ENCODE measurements at regions not wholly inside any gene's neighbourhood (a gene's known extent, or its start where the extent isn't known, plus 50 kb on each side); places are given as distances from the start of the nearest gene placed in this dataset.

DNA sequence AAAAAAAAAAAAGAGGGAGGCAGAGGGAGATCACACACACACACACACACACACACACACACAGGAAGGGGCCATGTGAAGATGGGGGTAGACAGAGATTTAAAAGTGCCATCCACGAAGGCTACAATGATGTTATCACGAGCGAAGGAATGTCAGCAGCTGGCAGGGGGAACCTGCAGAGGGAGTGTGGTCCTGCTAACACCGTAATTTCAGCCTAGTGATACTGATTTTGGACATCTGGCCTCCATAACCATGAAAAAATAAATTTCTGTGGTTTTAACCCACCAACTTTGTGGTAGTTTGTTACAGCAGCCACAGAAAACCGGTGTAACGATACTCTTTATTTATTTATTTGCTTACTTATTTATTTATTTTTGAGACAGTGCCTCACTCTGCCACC lies 76.0 kb downstream of the TMCO5A start:
- TF ChIP-seq EZH2 (IDR thresholded peaks at IDR 0.05; ENCODE audit: borderline replicate concordance) (no peak), EZH2phosphoT487 (IDR thresholded peaks at IDR 0.05; ENCODE audit: low read depth, severe bottlenecking, unreplicated experiment) (no peak)
- TF ChIP-seq, protein P1, sequence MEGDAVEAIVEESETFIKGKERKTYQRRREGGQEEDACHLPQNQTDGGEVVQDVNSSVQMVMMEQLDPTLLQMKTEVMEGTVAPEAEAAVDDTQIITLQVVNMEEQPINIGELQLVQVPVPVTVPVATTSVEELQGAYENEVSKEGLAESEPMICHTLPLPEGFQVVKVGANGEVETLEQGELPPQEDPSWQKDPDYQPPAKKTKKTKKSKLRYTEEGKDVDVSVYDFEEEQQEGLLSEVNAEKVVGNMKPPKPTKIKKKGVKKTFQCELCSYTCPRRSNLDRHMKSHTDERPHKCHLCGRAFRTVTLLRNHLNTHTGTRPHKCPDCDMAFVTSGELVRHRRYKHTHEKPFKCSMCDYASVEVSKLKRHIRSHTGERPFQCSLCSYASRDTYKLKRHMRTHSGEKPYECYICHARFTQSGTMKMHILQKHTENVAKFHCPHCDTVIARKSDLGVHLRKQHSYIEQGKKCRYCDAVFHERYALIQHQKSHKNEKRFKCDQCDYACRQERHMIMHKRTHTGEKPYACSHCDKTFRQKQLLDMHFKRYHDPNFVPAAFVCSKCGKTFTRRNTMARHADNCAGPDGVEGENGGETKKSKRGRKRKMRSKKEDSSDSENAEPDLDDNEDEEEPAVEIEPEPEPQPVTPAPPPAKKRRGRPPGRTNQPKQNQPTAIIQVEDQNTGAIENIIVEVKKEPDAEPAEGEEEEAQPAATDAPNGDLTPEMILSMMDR (IDR thresholded peaks at IDR 0.05; ENCODE audit: poor library complexity) = no peak
- H3K4me1 ChIP-seq (ENCODE audit: insufficient read depth) = no peaks in the 10 kb centered on the region
- WGBS (ENCODE audit: low lambda C conversion rate, missing lambda C conversion rate) = 65% methylated on average over 6 of the region's 6 CpGs
- H3K79me2 ChIP-seq = no peaks in the 10 kb centered on the region
- no peaks in the 10 kb centered on the region for H3K9me3 ChIP-seq (ENCODE audit: low read depth)
- H3K4me3 ChIP-seq = no peak overlapping the region
- no peaks in the 10 kb centered on the region for H4K20me1 ChIP-seq (ENCODE audit: insufficient read depth, poor library complexity, severe bottlenecking)
- no peaks in the 10 kb centered on the region for H3K36me3 ChIP-seq (replicated peaks; ENCODE audit: insufficient read depth, low read depth)
- no peak overlapping the region for H2AFZ ChIP-seq
- H3K4me2 ChIP-seq = no peak overlapping the region
- no peaks in the 10 kb centered on the region for H3K9me2 ChIP-seq (replicated peaks; ENCODE audit: insufficient read depth)
- H3K27me3 ChIP-seq = no peaks in the 10 kb centered on the region
- no peak overlapping the region for H3K27ac ChIP-seq
- DNase-seq (ENCODE audit: low spot score) = no peak

DNA sequence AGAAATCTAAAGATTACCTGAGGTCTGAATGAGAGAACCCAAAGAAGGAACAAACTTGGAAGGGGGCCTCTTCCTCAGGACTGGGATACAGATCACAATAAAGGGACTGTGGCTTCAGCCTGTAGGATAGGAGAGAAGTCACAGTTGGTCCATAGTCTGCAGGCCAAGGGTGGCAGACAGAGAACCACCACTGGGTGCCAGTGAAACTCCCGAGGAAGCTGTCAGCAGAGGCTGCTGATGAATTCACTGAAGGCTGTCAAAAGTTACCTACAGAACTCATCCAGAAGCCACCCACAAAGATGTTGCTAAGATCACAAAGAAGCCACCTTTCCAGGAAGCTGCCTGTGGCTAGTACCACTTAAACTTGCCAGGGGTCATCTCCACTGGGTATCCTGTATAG lies 78.5 kb downstream of the TMCO5A start:
- H3K27ac ChIP-seq = no peak overlapping the region
- no peaks in the 10 kb centered on the region for H3K79me2 ChIP-seq
- WGBS (ENCODE audit: low lambda C conversion rate, missing lambda C conversion rate) = 59% methylated on average over 1 of the region's 1 CpG
- H3K4me2 ChIP-seq = no peak overlapping the region
- H2AFZ ChIP-seq = no peak overlapping the region
- no peak for TF ChIP-seq EZH2phosphoT487 (IDR thresholded peaks at IDR 0.05; ENCODE audit: low read depth, severe bottlenecking, unreplicated experiment)
- TF ChIP-seq, protein P1 (IDR thresholded peaks at IDR 0.05; ENCODE audit: poor library complexity) = no peak
- TF ChIP-seq EZH2 (IDR thresholded peaks at IDR 0.05; ENCODE audit: borderline replicate concordance) = no peak
- H3K4me1 ChIP-seq (ENCODE audit: insufficient read depth) = no peaks in the 10 kb centered on the region
- H3K9me2 ChIP-seq (replicated peaks; ENCODE audit: insufficient read depth) = no peaks in the 10 kb centered on the region
- H3K9me3 ChIP-seq (ENCODE audit: low read depth) = no peaks in the 10 kb centered on the region
- no peaks in the 10 kb centered on the region for H3K36me3 ChIP-seq (replicated peaks; ENCODE audit: insufficient read depth, low read depth)
- H3K27me3 ChIP-seq = no peaks in the 10 kb centered on the region
- DNase-seq (ENCODE audit: low spot score) = no peak
- H4K20me1 ChIP-seq (ENCODE audit: insufficient read depth, poor library complexity, severe bottlenecking) = no peaks in the 10 kb centered on the region
- H3K4me3 ChIP-seq = no peak overlapping the region

DNA sequence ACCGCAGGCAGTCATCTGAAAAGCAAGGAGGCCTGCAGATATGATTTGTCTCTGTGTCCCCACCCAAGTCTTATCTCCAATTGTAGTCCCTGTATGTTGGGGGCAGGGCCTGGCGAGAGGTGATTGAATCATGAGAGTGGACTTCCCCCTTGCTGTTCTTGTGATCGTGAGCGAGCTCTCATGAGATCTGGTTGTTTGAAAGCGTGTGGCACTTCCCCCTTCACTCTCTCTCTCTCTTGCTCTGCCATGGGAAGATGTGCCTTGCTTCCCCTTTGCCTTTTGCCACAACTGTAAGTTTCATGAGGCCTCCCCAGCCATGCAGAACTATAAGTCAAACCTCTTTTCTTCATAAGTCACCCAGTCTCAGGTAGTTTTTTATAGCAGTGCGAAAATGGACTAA lies 83.3 kb downstream of the TMCO5A start:
- no peaks in the 10 kb centered on the region for H3K9me3 ChIP-seq (ENCODE audit: low read depth)
- H3K36me3 ChIP-seq (replicated peaks; ENCODE audit: insufficient read depth, low read depth) = no peaks in the 10 kb centered on the region
- whole genome bisulfite sequencing (ENCODE audit: low lambda C conversion rate, missing lambda C conversion rate) = 96% methylated on average over 6 of the region's 6 CpGs
- no peak overlapping the region for H3K4me3 ChIP-seq
- no peaks in the 10 kb centered on the region for H3K9me2 ChIP-seq (replicated peaks; ENCODE audit: insufficient read depth)
- H2AFZ ChIP-seq = no peak overlapping the region
- no peaks in the 10 kb centered on the region for H3K4me1 ChIP-seq (ENCODE audit: insufficient read depth)
- no peak for DNase-seq (ENCODE audit: low spot score)
- no peaks in the 10 kb centered on the region for H3K79me2 ChIP-seq
- no peak overlapping the region for H3K4me2 ChIP-seq
- TF ChIP-seq, protein P1 (IDR thresholded peaks at IDR 0.05; ENCODE audit: poor library complexity) = no peak
- H4K20me1 ChIP-seq (ENCODE audit: insufficient read depth, poor library complexity, severe bottlenecking) = no peaks in the 10 kb centered on the region
- no peaks in the 10 kb centered on the region for H3K27me3 ChIP-seq
- no peak overlapping the region for H3K27ac ChIP-seq

DNA sequence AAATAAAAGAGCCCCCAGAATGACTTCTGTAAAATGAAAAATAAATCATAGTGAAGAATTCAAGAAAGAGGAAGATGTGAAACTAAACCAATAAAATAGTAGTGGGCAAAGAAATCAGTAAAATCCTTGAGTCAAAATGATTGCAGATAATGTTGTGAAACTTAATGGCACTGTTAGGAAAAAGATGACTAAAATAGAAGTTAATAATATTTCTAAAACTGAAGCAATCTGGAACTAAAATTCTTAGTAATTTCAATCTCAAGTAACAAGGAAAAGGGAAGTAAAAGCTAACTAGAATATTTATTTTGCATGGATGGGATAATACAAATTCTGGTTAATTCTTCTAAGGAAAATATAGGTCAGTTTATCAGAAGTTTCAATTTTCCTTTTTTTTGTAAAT lies 84.6 kb downstream of the TMCO5A start:
- Histone ChIP-seq H3K4me1 (ENCODE audit: insufficient read depth) (no peaks in the 10 kb centered on the region), H3K79me2 (no peaks in the 10 kb centered on the region), H3K27ac (no peak overlapping the region), H3K27me3 (no peaks in the 10 kb centered on the region), H3K9me2 (replicated peaks; ENCODE audit: insufficient read depth) (no peaks in the 10 kb centered on the region), H2AFZ (no peak overlapping the region), H3K4me2 (no peak overlapping the region), H3K36me3 (replicated peaks; ENCODE audit: insufficient read depth, low read depth) (no peaks in the 10 kb centered on the region), H4K20me1 (ENCODE audit: insufficient read depth, poor library complexity, severe bottlenecking) (no peaks in the 10 kb centered on the region), H3K4me3 (no peak overlapping the region), H3K9me3 (ENCODE audit: low read depth) (no peaks in the 10 kb centered on the region)
- no peak for DNase-seq (ENCODE audit: low spot score)
- TF ChIP-seq, protein P1 (IDR thresholded peaks at IDR 0.05; ENCODE audit: poor library complexity) = no peak
- TF ChIP-seq EZH2 (IDR thresholded peaks at IDR 0.05; ENCODE audit: borderline replicate concordance) (no peak), EZH2phosphoT487 (IDR thresholded peaks at IDR 0.05; ENCODE audit: low read depth, severe bottlenecking, unreplicated experiment) (no peak)
